ENCODE measurements at regions not wholly inside any gene's neighbourhood (a gene's known extent, or its start where the extent isn't known, plus 50 kb on each side); places are given as distances from the start of the nearest gene placed in this dataset.

DNA sequence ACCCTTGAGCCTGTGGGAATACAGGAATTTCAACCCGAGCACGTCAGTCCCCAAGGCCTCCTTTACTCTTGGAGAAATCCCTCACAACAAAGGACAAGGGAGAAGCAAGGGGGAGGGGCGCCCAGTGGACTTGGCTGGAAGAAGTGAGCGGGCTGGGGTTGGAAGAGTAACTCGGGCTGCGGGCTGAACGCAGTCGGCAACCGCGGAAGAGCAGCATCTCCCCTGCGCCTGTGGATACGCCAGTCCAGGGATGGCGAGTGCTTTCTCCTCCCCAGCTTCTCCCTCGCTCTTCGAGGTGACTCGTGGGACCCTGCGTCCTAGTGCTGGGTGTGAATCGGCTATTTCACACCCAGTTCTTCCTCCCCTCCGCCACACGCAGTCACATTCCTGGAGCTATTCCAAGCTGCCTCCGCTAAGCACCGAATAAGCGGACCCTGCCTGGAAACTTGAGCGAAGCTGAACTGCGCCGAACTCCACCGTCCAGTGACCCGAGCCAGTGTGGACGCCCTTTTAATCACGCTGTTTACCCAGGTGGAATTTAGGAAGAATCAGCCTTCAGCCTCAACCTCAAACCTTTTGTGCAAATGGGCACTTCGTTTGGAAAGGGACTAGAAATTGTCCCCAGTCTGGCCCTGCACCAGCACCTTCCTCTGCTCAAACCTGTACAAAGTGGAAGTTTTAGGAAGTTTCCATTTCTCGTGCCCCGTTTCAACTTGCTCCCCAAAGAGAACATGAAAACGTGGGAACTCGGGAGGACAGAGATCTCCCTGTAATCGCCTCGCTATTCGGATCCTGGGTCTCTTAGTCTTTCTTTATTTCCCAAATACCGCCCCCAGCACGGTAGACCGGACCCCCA is 64.3 kb upstream of the WDR17 start:
- peaks cover 8% of the 10 kb centered on the region for H3K27me3 Mint-ChIP-seq (ENCODE audit: unreplicated experiment)
- H3K9me3 Mint-ChIP-seq (ENCODE audit: unreplicated experiment) = no peaks in the 10 kb centered on the region
- peak; percentile 57 for DNase-seq (ENCODE audit: low spot score)
- peak overlapping the region; percentile 89 for H3K4me3 Mint-ChIP-seq (ENCODE audit: unreplicated experiment)
- H3K27ac Mint-ChIP-seq (ENCODE audit: unreplicated experiment) = no peak overlapping the region
- TF ChIP-seq CTCF (IDR thresholded peaks at IDR 0.05; ENCODE audit: unreplicated experiment) = no peak
- H3K4me1 Mint-ChIP-seq (ENCODE audit: unreplicated experiment) = peaks cover 7% of the 10 kb centered on the region
- peaks cover 4% of the 10 kb centered on the region for H3K36me3 Mint-ChIP-seq (ENCODE audit: low read depth, unreplicated experiment)

GRCh38 chr4:176002007-176002613 is 63.5 kb upstream of the WDR17 start:
- H3K27me3 Mint-ChIP-seq (ENCODE audit: unreplicated experiment) = peaks cover 8% of the 10 kb centered on the region
- H3K27ac Mint-ChIP-seq (ENCODE audit: unreplicated experiment) = no peak overlapping the region
- no peaks in the 10 kb centered on the region for H3K9me3 Mint-ChIP-seq (ENCODE audit: unreplicated experiment)
- peaks cover 7% of the 10 kb centered on the region for H3K4me1 Mint-ChIP-seq (ENCODE audit: unreplicated experiment)
- TF ChIP-seq CTCF (IDR thresholded peaks at IDR 0.05; ENCODE audit: unreplicated experiment) = no peak
- peaks cover 4% of the 10 kb centered on the region for H3K36me3 Mint-ChIP-seq (ENCODE audit: low read depth, unreplicated experiment)
- peak overlapping the region; percentile 89 for H3K4me3 Mint-ChIP-seq (ENCODE audit: unreplicated experiment)
- DNase-seq (ENCODE audit: low spot score) = peak; percentile 47

DNA sequence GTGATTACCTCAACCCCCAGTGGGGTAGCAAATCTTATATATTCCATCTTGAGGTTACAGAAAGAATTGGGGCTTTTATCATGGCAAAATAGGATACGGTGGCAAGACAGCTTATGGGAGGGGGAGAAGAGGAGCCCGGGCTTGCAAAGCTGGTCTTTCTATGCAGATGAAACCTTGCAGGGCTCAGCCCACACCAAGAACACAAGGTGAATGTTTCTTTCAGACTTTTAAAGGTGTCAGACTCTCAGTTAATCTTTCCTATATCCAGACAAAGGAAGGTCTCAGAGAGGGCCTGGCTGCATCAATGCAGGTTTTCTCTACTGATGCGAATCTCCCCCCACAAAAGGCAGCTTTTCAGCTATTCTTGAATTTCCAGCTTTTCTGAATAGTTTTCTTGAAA is 59.9 kb upstream of the WDR17 start:
- TF ChIP-seq CTCF (IDR thresholded peaks at IDR 0.05; ENCODE audit: unreplicated experiment) = no peak
- Mint-ChIP-seq H3K9me3 (ENCODE audit: unreplicated experiment) (no peaks in the 10 kb centered on the region), H3K27me3 (ENCODE audit: unreplicated experiment) (peaks cover 6% of the 10 kb centered on the region), H3K4me3 (ENCODE audit: unreplicated experiment) (no peak overlapping the region), H3K36me3 (ENCODE audit: low read depth, unreplicated experiment) (peaks cover 4% of the 10 kb centered on the region), H3K4me1 (ENCODE audit: unreplicated experiment) (peaks cover 2% of the 10 kb centered on the region), H3K27ac (ENCODE audit: unreplicated experiment) (no peak overlapping the region)
- no peak for DNase-seq (ENCODE audit: low spot score)

GRCh38 chr4:176009254-176009653 is 56.4 kb upstream of the WDR17 start:
- H3K27ac Mint-ChIP-seq (ENCODE audit: unreplicated experiment) = no peak overlapping the region
- no peak overlapping the region for H3K4me3 Mint-ChIP-seq (ENCODE audit: unreplicated experiment)
- no peaks in the 10 kb centered on the region for H3K9me3 Mint-ChIP-seq (ENCODE audit: unreplicated experiment)
- DNase-seq (ENCODE audit: low spot score) = no peak
- no peak for TF ChIP-seq CTCF (IDR thresholded peaks at IDR 0.05; ENCODE audit: unreplicated experiment)
- H3K4me1 Mint-ChIP-seq (ENCODE audit: unreplicated experiment) = no peaks in the 10 kb centered on the region
- H3K36me3 Mint-ChIP-seq (ENCODE audit: low read depth, unreplicated experiment) = no peaks in the 10 kb centered on the region
- H3K27me3 Mint-ChIP-seq (ENCODE audit: unreplicated experiment) = no peaks in the 10 kb centered on the region

- Mint-ChIP-seq H3K4me3 (ENCODE audit: unreplicated experiment) (no peak overlapping the region), H3K4me1 (ENCODE audit: unreplicated experiment) (no peaks in the 10 kb centered on the region), H3K27me3 (ENCODE audit: unreplicated experiment) (peaks cover 1% of the 10 kb centered on the region), H3K9me3 (ENCODE audit: unreplicated experiment) (no peaks in the 10 kb centered on the region), H3K27ac (ENCODE audit: unreplicated experiment) (no peak overlapping the region), H3K36me3 (ENCODE audit: low read depth, unreplicated experiment) (no peaks in the 10 kb centered on the region)
- DNase-seq (ENCODE audit: low spot score) = no peak
- TF ChIP-seq CTCF (IDR thresholded peaks at IDR 0.05; ENCODE audit: unreplicated experiment) = no peak
Observed at GRCh38 chr4:176011529-176011928, 54.1 kb upstream of the WDR17 start.

Measured in endothelial cell (in vitro differentiated cells).